ENCODE measurements at regions not wholly inside any gene's neighbourhood (a gene's known extent, or its start where the extent isn't known, plus 50 kb on each side); places are given as distances from the start of the nearest gene placed in this dataset.

GRCh38 chr18:78903436-78904178, 76.0 kb upstream of the SALL3 start:
- TF ChIP-seq JUND (IDR thresholded peaks at IDR 0.05; ENCODE audit: low read depth), result no peak
- DNase-seq (ENCODE audit: low read depth in 1 of 2, low spot score in 1 of 2), result no peak
- in situ Hi-C loops (cut with HindIII; ENCODE audit: low pct_unique_long_range_greater_than_20kb, low sequenced_read_pairs), result no loop called here

- no peak for TF ChIP-seq JUND (IDR thresholded peaks at IDR 0.05; ENCODE audit: low read depth)
- DNase-seq (ENCODE audit: low read depth in 1 of 2, low spot score in 1 of 2), result no peak
- in situ Hi-C loops (cut with HindIII; ENCODE audit: low pct_unique_long_range_greater_than_20kb, low sequenced_read_pairs), result no loop called here
Observed at GRCh38 chr18:78904179-78904531, 75.5 kb upstream of the SALL3 start.

- in situ Hi-C loops (cut with HindIII; ENCODE audit: low pct_unique_long_range_greater_than_20kb, low sequenced_read_pairs), result no loop called here
- no peak for TF ChIP-seq JUND (IDR thresholded peaks at IDR 0.05; ENCODE audit: low read depth)
- no peak for DNase-seq (ENCODE audit: low read depth in 1 of 2, low spot score in 1 of 2)
Observed at GRCh38 chr18:78905334-78905733, 74.3 kb upstream of the SALL3 start.

DNA sequence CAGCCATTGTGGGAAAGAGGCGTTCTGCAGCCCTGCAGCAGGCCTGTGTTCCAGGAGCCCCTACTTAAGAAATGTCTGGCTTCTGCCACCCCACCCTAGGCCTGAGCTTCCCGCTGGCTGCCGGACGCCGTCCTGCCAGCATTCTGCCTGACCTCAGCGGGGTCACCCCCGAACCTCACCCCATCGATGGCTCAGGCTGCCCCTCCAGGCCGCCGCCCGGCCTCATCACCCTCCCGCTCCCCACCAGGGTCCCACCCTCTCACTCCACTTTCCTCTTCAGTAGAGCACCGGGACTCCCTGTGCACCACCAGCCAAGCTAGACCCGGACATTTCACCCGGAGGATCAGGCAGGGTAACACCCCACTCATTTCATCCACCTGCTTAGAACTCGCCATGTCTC, 73.6 kb upstream of the SALL3 start:
- DNase-seq (ENCODE audit: low read depth in 1 of 2, low spot score in 1 of 2), result no peak
- in situ Hi-C loops (cut with HindIII; ENCODE audit: low pct_unique_long_range_greater_than_20kb, low sequenced_read_pairs), result no loop called here
- no peak for TF ChIP-seq JUND (IDR thresholded peaks at IDR 0.05; ENCODE audit: low read depth)

GRCh38 chr18:78908462-78909260, 71.0 kb upstream of the SALL3 start:
- in situ Hi-C loops (cut with HindIII; ENCODE audit: low pct_unique_long_range_greater_than_20kb, low sequenced_read_pairs), result no loop called here
- TF ChIP-seq JUND (IDR thresholded peaks at IDR 0.05; ENCODE audit: low read depth), result no peak
- DNase-seq (ENCODE audit: low read depth in 1 of 2, low spot score in 1 of 2), result no peak

- in situ Hi-C loops (cut with HindIII; ENCODE audit: low pct_unique_long_range_greater_than_20kb, low sequenced_read_pairs), result no loop called here
- DNase-seq (ENCODE audit: low read depth in 1 of 2, low spot score in 1 of 2), result no peak
- TF ChIP-seq JUND (IDR thresholded peaks at IDR 0.05; ENCODE audit: low read depth), result no peak
Observed at GRCh38 chr18:78911751-78912283, 67.8 kb upstream of the SALL3 start.

DNA sequence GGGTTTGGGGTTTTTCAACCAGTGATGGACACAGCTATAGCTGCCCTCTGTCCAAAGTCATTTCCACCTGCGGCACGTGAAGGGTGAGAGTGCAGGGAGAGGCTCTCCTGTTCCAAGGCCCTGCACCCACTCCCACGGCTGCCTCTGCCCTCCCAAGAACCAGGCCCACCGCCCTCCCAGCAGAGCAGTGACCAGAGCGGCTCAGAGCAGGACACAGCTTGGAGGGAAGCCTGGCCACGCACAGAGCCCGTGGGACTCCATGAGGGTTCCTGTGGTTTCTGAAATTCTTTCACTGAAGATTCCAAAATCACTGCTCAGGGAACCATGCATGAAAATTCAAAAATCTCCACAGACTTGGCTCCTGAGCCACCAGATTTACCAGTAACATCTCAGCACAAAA, 67.3 kb upstream of the SALL3 start:
- DNase-seq (ENCODE audit: low read depth in 1 of 2, low spot score in 1 of 2), result no peak
- in situ Hi-C loops (cut with HindIII; ENCODE audit: low pct_unique_long_range_greater_than_20kb, low sequenced_read_pairs), result no loop called here
- no peak for TF ChIP-seq JUND (IDR thresholded peaks at IDR 0.05; ENCODE audit: low read depth)

- no peak for TF ChIP-seq JUND (IDR thresholded peaks at IDR 0.05; ENCODE audit: low read depth)
- in situ Hi-C loops (cut with HindIII; ENCODE audit: low pct_unique_long_range_greater_than_20kb, low sequenced_read_pairs), result no loop called here
Observed at GRCh38 chr18:78912844-78913243, 66.8 kb upstream of the SALL3 start.

GRCh38 chr18:78913395-78913794, 66.2 kb upstream of the SALL3 start:
- in situ Hi-C loops (cut with HindIII; ENCODE audit: low pct_unique_long_range_greater_than_20kb, low sequenced_read_pairs), result no loop called here
- DNase-seq (ENCODE audit: low read depth in 1 of 2, low spot score in 1 of 2), result no peak
- TF ChIP-seq JUND (IDR thresholded peaks at IDR 0.05; ENCODE audit: low read depth), result no peak

More at GRCh38 chr18:78912844-78913243, 66.8 kb upstream of the SALL3 start:
- DNase-seq (ENCODE audit: low read depth in 1 of 2, low spot score in 1 of 2), result no peak

GRCh38 chr18:78913830-78914231, 65.8 kb upstream of the SALL3 start:
- in situ Hi-C loops (cut with HindIII; ENCODE audit: low pct_unique_long_range_greater_than_20kb, low sequenced_read_pairs), result no loop called here
- no peak for DNase-seq (ENCODE audit: low read depth in 1 of 2, low spot score in 1 of 2)
- TF ChIP-seq JUND (IDR thresholded peaks at IDR 0.05; ENCODE audit: low read depth), result no peak

DNA sequence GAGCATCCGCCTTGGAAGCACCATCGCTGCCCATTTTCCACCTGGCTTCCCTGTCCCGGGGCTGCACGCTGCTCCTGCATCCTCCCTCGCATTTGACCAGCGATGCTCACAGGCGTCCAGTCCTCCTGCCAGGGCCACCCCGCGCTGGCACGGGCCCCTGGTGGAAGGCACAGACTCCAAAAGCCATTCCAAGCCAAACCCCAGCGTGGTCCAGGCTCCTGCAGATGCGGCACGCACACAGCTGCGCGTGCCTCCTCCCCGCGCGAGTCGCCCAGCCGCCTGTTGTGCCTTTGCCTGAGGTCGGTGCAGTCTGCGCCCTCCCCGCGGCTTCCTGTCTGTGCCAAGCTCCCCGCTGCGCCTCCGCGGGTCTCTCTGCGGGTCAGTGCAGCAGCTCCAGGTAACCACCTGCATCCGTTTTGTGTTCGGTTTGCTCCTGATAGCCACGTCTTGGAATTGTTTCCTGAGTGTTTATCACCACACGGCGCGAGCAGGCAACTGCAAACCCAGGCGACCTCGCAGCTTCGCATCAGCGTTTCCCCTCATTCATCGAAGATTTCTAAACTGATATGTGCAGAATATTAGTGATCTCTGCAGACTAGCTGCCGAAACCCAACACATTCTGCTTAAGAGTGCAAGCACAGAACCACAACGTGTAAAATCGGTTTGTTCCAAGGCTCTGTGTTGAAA, 65.2 kb upstream of the SALL3 start:
- in situ Hi-C loops (cut with HindIII; ENCODE audit: low pct_unique_long_range_greater_than_20kb, low sequenced_read_pairs), result no loop called here
- no peak for DNase-seq (ENCODE audit: low read depth in 1 of 2, low spot score in 1 of 2)
- TF ChIP-seq JUND (IDR thresholded peaks at IDR 0.05; ENCODE audit: low read depth), result no peak

- no peak for TF ChIP-seq JUND (IDR thresholded peaks at IDR 0.05; ENCODE audit: low read depth)
- in situ Hi-C loops (cut with HindIII; ENCODE audit: low pct_unique_long_range_greater_than_20kb, low sequenced_read_pairs), result no loop called here
- DNase-seq (ENCODE audit: low read depth in 1 of 2, low spot score in 1 of 2), result no peak
Observed at GRCh38 chr18:78915446-78916008, 64.1 kb upstream of the SALL3 start.

All from T47D (cell line).